NCI-H2081 treated with DMSO at 0.1 percent for 48 hours (cell line): ENCODE measurements at regions not wholly inside any gene's neighbourhood (a gene's known extent, or its start where the extent isn't known, plus 50 kb on each side); places are given as distances from the start of the nearest gene placed in this dataset.

Experiments used
- DNase-seq: peaks from one replicate; lab custom pipeline; 2025; lab: John Stamatoyannopoulos, UW

- DNase-seq = no peak
Measured at GRCh38 chr3:72322264-72322976, 525.8 kb downstream of the SHQ1 start.

GRCh38 chr3:72320955-72321303, 527.3 kb downstream of the SHQ1 start:
- no peak for DNase-seq

- no peak for DNase-seq
Measured at GRCh38 chr3:72320095-72320954, 527.9 kb downstream of the SHQ1 start.

GRCh38 chr3:72319194-72320094, 528.8 kb downstream of the SHQ1 start:
- DNase-seq = no peak

- DNase-seq = no peak
Measured at GRCh38 chr3:72318504-72319193, 529.6 kb downstream of the SHQ1 start.

GRCh38 chr3:72317491-72317890, 530.8 kb downstream of the SHQ1 start:
- DNase-seq = no peak

GRCh38 chr3:72316501-72317279, 531.6 kb downstream of the SHQ1 start:
- no peak for DNase-seq

GRCh38 chr3:72313308-72313707, 528.4 kb upstream of the PROK2 start:
- DNase-seq = no peak

GRCh38 chr3:72312339-72312738, 527.4 kb upstream of the PROK2 start:
- DNase-seq = no peak

GRCh38 chr3:72311425-72311824, 526.5 kb upstream of the PROK2 start:
- no peak for DNase-seq

- peak; percentile 47 for DNase-seq
Measured at GRCh38 chr3:72310419-72311380, 525.8 kb upstream of the PROK2 start.

GRCh38 chr3:72309661-72310418, 524.9 kb upstream of the PROK2 start:
- no peak for DNase-seq

- DNase-seq = no peak
Measured at GRCh38 chr3:72308641-72309040, 523.7 kb upstream of the PROK2 start.

- no peak for DNase-seq
Measured at GRCh38 chr3:72307438-72308115, 522.6 kb upstream of the PROK2 start.

- peak; percentile 54 for DNase-seq
Measured at GRCh38 chr3:72306800-72307341, 521.9 kb upstream of the PROK2 start.

GRCh38 chr3:72303926-72304325, 519.0 kb upstream of the PROK2 start:
- DNase-seq = no peak

- DNase-seq = no peak
Measured at GRCh38 chr3:72301779-72302178, 516.8 kb upstream of the PROK2 start.

GRCh38 chr3:72300621-72301020, 515.7 kb upstream of the PROK2 start:
- no peak for DNase-seq
